ENCODE measurements at regions not wholly inside any gene's neighbourhood (a gene's known extent, or its start where the extent isn't known, plus 50 kb on each side); places are given as distances from the start of the nearest gene placed in this dataset.

GRCh38 chr3:27644941-27645340 is 77.2 kb downstream of the EOMES start (continued):
- TF ChIP-seq HNF1B (CRISPR knock-in tag; IDR thresholded peaks at IDR 0.05), result no peak
- no peak for TF ChIP-seq MTF2 (CRISPR knock-in tag; IDR thresholded peaks at IDR 0.05; ENCODE audit: borderline replicate concordance)
- TF ChIP-seq DMAP1 (CRISPR knock-in tag; IDR thresholded peaks at IDR 0.05), result no peak

GRCh38 chr3:27643355-27643754 is 78.8 kb downstream of the EOMES start:
- H3K36me3 ChIP-seq (replicated peaks in 1 of 2; ENCODE audit: control insufficient read depth in 1 of 2, insufficient read depth in 2 of 2, low read length in 2 of 2), result no peaks in the 10 kb centered on the region
- H3K9ac ChIP-seq (ENCODE audit: insufficient read depth, low read depth, low read length), result no peak overlapping the region
- DNase-seq (ENCODE audit: low spot score), result no peak
- H4K20me1 ChIP-seq (ENCODE audit: insufficient read depth, low read length), result no peaks in the 10 kb centered on the region
- ChIA-PET POLR2A (no interaction called here), CTCF (ENCODE audit: low intra/inter-chr PET ratio, low total read pairs) (no interaction called here)
- WGBS (ENCODE audit: low lambda C conversion rate), result 2% methylated on average over 3 of the region's 3 CpGs
- no TSS peak for BruUV-seq (replicated peaks)
- H3K4me1 ChIP-seq (ENCODE audit: insufficient read depth, low read length), result peaks cover 24% of the 10 kb centered on the region
- no peaks in the 10 kb centered on the region for H3K79me2 ChIP-seq (ENCODE audit: insufficient read depth, low read length)
- no peak overlapping the region for H2AFZ ChIP-seq (ENCODE audit: low read length)
- H3K27me3 ChIP-seq (ENCODE audit: control insufficient read depth in 1 of 2, insufficient read depth in 2 of 2, low read length in 2 of 2), result peaks cover 0 to 1% of the 10 kb centered on the region in 2 experiments; a peak in 1 of 5 replicates
- no peak overlapping the region for H3K4me3 ChIP-seq (replicated peaks in 1 of 3; ENCODE audit: insufficient read depth in 1 of 3, low read depth in 2 of 3, low read length in 3 of 3)
- no peak for FAIRE-seq
- intact Hi-C loops (cut with micrococcal nuclease; ENCODE audit: unreplicated experiment), result no loop called here
- H3K27ac ChIP-seq (ENCODE audit: extremely low read length, insufficient read depth, low read length), result no peak overlapping the region
- no peak overlapping the region for H3K4me2 ChIP-seq (ENCODE audit: low read depth, low read length)
- in situ Hi-C loops (cut with HindIII; ENCODE audit: extremely low pct_ligation_motif_present, low pct_unique_long_range_greater_than_20kb), result no loop called here
- H3K9me3 ChIP-seq (ENCODE audit: low read length), result no peaks in the 10 kb centered on the region
- peak; percentile 43; the same call in 2 of the 3 replicates for ATAC-seq
- TF ChIP-seq NR1H2 (CRISPR knock-in tag; IDR thresholded peaks at IDR 0.05; ENCODE audit: borderline replicate concordance, low read depth) (no peak), CHCHD3 (CRISPR knock-in tag; IDR thresholded peaks at IDR 0.05) (no peak), STAT6 (CRISPR knock-in tag; IDR thresholded peaks at IDR 0.05; ENCODE audit: borderline replicate concordance) (no peak), ZNF282 (IDR thresholded peaks at IDR 0.05; ENCODE audit: partially characterized antibody) (no peak), BHLHE40 (IDR thresholded peaks at IDR 0.05; ENCODE audit: low read length) (no peak), ZIK1 (CRISPR knock-in tag; IDR thresholded peaks at IDR 0.05; ENCODE audit: borderline replicate concordance, low read depth) (no peak), KLF13 (CRISPR knock-in tag; IDR thresholded peaks at IDR 0.05) (no peak), ZNF264 (CRISPR knock-in tag; IDR thresholded peaks at IDR 0.05) (no peak), MYPOP (CRISPR knock-in tag; IDR thresholded peaks at IDR 0.05) (no peak), NCOA1 (CRISPR knock-in tag; IDR thresholded peaks at IDR 0.05) (no peak), MAFF (IDR thresholded peaks at IDR 0.05; ENCODE audit: low read depth, low read length) (no peak), ZBTB43 (CRISPR knock-in tag; conservative IDR thresholded peaks at IDR 0.05) (no peak), ZFP37 (CRISPR knock-in tag; IDR thresholded peaks at IDR 0.05; ENCODE audit: borderline replicate concordance) (no peak), ZNF362 (CRISPR knock-in tag; IDR thresholded peaks at IDR 0.05; ENCODE audit: borderline replicate concordance) (no peak), ERF (CRISPR knock-in tag; IDR thresholded peaks at IDR 0.05) (no peak)
